Mononuclear cell (primary cell): ENCODE measurements at regions not wholly inside any gene's neighbourhood (a gene's known extent, or its start where the extent isn't known, plus 50 kb on each side); places are given as distances from the start of the nearest gene placed in this dataset.
"Not testable (repeated sequence)": the region's sequence is repeated elsewhere in the genome, so short reads cannot be mapped to it uniquely, and the experiment has no call there.

Source experiments
- H3K27me3 ChIP-seq: 2 replicates; pipeline ENCODE4 v1.6.0; 2011; ENCODE audit warnings: low read length, control low read depth; ENCODE audit not compliant: insufficient read depth
- H3K4me1 ChIP-seq: 2 replicates; pipeline ENCODE4 v1.5.1; 2011; ENCODE audit warnings: mild to moderate bottlenecking, low read length, control low read depth; ENCODE audit not compliant: insufficient read depth
- H3K4me3 ChIP-seq: 2 replicates; pipeline ENCODE4 v1.5.1; 2011; ENCODE audit warnings: mild to moderate bottlenecking, low read length, moderate library complexity
- H3K9me3 ChIP-seq: 2 replicates; pipeline ENCODE4 v1.5.1; 2011; ENCODE audit warnings: low read depth, mild to moderate bottlenecking, control low read depth, low read length

DNA sequence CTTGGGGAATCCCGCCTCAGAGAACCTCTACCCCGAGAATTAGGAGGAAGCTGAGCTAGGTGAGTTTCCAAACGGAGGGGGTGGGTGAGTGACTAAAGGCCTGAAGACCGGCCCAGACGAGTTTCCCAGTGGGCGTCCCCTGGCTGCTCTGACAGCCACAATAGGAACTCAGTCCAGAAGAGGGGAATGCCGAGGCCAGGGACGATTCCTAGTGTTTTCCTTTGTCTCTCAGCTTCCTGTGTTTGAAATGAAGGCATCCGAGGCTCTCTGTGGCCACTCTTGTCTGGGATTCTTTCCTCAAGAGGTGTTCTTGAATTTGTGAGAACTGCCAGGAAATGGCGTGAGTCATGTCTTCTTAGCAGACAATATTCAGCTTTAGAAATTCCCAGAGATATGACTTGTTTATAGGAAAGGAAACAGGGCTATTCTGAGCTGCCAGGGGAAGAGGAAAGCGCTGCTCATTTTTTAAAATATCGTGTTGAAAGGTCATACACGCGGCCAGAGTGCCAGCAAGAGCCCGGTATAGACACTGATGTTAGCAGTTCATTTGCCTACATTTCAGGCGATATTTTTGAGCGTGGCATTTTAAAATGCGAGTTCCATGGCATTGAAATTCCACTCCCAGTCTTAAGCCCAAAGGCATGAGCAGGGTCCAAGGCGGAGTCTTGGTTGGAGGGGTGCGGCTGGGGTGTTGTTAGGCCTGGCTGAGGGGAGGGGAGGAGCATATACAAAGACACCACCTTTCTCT is 169.1 kb upstream of the KLF7 start:
- no peaks in the 10 kb centered on the region for H3K27me3 ChIP-seq
- H3K9me3 ChIP-seq, result no peaks in the 10 kb centered on the region
- no peak overlapping the region for H3K4me3 ChIP-seq
- H3K4me1 ChIP-seq, result no peaks in the 10 kb centered on the region

DNA sequence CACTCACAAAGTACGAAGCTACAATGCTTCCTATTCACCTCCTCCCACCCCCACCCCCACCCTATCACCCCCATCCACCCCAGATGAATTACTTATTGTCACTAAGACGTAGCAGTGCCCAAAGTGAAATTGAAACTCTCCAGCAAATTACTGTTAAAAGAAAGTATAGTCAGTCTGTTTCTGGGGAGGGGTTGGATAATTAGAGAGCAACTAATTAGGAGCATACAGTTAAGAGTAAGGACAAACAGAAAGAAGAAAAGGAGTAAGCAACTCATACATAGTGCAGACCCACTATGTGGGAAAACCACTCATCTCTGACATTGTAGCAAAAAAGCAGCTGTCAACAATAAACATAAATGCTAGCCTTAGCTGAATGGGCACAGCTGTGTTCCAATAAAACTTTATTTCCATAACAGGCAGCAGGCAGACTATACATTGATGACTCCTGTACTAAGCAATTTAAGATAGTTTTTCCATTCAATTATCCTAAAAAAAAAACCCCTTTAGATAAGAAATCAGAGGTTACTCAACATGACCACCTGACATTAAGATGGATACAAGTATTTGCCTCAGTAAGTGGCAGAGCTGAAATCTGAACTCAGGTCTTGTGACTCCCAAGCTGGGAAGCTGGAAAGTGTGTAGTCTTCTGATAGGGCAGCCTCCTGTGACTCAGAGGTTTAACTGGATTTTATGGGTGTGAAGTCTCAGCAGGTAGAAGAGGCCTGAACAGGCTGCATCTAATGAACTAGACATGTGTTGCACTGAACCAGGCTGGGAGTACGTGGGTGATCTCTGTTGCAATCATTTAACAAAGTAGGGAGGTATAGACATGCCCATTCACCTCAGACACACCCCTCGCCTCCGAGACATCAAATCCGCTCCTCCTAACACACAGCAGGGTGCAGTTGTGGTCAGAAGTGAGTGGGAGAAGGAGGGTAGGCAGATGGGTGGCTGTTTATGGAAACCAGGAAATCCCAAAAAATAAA is 171.8 kb upstream of the KLF7 start:
- Histone ChIP-seq H3K4me1 (no peaks in the 10 kb centered on the region), H3K9me3 (no peaks in the 10 kb centered on the region), H3K4me3 (no peak overlapping the region), H3K27me3 (no peaks in the 10 kb centered on the region)

DNA sequence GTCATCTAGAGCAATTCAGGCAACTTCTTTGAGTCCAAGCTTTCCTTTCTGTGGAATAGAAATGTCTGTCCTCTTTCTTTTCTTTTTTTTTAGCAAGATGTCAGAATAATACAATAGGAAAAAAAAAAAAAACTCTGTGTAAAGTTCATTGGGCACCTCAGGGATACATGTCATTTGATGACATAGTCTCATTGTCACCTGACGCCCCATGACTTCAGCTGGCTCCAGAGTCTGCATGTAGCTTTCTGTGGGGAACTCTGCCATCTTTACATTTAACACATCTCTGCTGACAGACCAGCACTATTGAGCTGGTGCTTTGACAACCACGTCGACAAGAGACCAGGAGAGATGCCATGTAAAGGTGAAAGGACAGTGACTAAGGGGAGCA is 172.5 kb upstream of the KLF7 start:
- Histone ChIP-seq H3K4me3 (no peak overlapping the region), H3K4me1 (no peaks in the 10 kb centered on the region)

DNA sequence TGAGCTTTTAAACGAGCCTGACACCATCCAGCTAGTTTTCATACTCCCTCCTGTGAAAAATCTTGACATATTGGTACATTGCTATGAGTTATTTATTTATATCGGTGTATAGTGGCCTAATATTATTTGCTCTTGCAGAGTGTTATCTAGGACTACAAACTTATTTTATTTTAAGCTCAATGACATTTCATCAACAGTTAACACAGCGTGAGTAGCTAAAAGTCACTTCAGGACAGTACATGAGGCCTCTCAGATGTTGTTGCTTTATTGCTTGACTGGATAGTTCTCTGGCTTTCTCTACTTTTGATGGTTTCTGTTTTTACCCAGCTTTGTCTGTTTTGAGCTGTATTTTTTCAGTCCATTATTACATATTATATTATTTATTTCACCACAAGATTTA is 172.9 kb upstream of the KLF7 start:
- H3K4me1 ChIP-seq, result no peaks in the 10 kb centered on the region
- no peaks in the 10 kb centered on the region for H3K9me3 ChIP-seq
- H3K27me3 ChIP-seq, result no peaks in the 10 kb centered on the region
- no peak overlapping the region for H3K4me3 ChIP-seq

More for the DNA sequence above, 172.5 kb upstream of the KLF7 start:
- Histone ChIP-seq H3K9me3 (no peaks in the 10 kb centered on the region), H3K27me3 (no peaks in the 10 kb centered on the region)

DNA sequence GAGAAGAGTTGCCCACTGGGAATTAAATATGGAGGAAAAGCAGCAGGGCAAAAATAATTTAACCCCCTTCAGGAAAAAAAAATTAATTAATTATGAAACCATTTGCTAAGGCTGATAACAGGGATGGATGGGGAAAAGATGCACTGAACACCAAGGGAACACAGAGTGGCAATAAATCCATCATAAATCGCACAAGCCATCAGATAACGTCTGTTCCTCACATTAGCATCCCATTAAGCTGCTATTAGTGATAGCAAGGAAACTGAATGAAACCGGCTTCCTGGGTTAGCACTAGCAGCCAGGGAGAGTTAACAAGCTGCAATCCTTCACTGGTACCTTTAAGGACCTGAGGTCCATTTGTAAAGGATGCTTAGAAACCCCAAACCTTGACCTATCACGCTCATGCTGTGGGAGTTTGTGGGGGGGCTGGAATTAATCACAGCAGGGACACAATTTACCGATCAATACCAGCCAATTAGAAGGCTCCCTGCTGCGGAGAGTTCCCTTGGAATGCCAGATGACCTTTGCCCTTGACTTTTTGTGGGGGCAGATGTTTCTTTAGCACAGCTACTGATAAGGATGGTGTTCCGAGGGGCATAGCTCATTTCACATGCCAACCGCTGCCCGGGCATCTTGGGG is 175.5 kb upstream of the KLF7 start:
- no peaks in the 10 kb centered on the region for H3K4me1 ChIP-seq
- H3K27me3 ChIP-seq, result no peaks in the 10 kb centered on the region
- no peaks in the 10 kb centered on the region for H3K9me3 ChIP-seq
- H3K4me3 ChIP-seq, result no peak overlapping the region

DNA sequence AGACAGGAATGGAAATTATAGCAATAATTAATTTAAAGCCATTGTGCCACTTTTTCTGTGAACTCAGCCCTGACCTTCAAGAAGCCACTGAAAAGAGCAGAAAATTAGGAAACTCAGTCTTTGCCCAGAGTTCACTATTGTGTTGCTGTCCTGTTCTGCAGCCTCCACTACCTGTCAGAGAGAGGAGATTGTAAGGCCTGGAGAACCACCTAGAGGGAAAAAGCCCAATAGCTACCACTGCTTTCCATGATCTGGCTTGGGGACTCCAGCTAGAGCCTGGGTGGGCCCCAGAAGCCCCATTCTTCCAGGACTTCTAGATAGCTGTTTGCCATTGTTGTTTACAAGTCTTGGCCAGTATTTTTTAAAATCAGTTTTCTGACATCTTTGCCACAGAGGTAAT is 176.1 kb upstream of the KLF7 start:
- Histone ChIP-seq H3K4me3 (no peak overlapping the region), H3K27me3 (no peaks in the 10 kb centered on the region), H3K9me3 (no peaks in the 10 kb centered on the region), H3K4me1 (no peaks in the 10 kb centered on the region)

DNA sequence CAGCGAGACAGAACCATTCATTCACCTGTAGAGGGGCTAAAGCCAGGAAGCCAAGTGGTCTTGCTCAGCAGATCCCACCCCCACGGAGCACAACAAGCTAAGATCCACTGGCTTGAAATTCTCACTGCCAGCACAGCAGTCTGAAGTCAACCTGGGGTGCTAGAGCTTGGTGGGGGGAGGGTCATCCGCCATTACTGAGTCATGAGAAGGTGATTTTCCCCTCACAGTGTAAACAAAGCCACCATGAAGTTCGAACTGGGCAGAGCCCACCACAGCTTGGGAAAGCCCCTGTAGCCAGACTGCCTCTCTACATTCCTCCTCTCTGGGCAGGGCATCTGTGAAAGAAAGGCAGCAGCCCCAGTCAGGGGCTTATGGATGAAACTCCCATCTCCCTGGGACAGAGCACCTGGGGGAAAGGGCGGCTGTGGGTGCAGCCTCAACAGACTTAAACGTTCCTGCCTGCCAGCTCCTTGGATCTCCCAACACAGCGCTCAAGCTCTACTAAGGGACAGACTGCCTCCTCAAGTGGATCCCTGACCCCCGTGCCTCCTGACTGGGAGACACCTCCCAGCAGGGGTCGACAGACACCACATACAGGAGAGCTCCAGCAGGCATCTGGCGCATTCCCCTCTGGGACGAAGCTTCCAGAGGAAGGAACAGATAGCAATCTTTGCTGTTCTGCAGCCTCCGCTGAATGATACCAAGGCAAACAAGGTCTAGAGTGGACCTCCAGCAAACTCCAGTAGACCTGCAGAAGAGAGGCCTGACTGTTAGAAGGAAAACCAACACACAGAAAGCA is 179.0 kb upstream of the KLF7 start:
- not testable (repeated sequence) for H3K9me3 ChIP-seq, H3K4me3 ChIP-seq, H3K27me3 ChIP-seq, H3K4me1 ChIP-seq

DNA sequence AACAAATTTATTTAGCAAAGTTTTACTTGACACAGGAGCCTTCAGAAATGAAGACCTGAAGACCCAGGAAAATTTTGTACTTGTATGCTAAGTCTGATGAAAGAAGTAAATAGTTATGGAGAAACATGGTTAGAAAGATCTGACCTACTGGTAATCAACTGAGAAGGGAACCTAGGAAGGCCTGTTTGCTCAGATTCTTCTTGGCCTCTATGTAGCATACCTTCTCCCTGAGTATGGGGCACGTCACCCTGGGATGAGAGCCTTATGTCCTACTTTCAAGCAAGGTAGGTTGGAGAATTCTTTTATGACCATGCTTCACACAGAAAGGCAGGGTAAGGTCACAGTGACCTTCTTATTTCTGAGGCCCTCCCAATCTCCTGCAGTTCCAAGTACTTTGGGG is 178.6 kb upstream of the CREB1 start:
- Histone ChIP-seq H3K27me3 (no peaks in the 10 kb centered on the region), H3K4me1 (no peaks in the 10 kb centered on the region), H3K4me3 (no peak overlapping the region), H3K9me3 (no peaks in the 10 kb centered on the region)

DNA sequence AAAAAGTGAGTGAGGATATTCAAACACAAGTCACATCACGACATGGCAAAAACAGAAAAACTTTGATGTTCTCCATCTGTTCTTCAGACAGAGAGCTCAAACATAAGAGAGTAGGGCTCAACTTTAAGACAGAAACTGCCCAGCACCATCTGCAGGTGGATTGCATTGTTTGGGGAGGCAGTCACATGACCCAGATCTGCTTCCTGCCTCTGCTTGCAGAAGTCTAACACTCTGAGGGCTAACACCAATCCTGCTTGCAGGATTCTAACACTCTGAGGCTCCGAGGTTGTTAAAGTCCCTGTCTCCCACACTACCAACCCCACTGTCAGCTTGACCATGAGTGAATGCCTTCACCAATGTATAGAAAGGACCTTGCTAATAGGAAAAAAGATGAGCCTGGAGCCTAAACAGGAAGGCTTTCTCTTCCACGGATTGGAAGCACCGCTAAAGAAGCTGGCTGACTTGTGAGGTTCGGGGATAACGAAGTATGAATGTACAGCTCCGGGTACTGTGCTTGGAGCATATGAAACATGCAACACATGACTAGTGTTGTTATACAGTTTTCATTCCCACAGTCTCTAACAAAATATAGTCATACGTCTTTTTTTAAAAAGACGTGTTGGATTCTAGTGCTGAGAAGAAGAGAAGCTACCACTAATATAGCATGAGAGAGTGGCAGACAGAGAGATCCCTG is 176.6 kb upstream of the CREB1 start:
- no peak overlapping the region for H3K4me3 ChIP-seq
- no peaks in the 10 kb centered on the region for H3K9me3 ChIP-seq
- no peaks in the 10 kb centered on the region for H3K4me1 ChIP-seq

DNA sequence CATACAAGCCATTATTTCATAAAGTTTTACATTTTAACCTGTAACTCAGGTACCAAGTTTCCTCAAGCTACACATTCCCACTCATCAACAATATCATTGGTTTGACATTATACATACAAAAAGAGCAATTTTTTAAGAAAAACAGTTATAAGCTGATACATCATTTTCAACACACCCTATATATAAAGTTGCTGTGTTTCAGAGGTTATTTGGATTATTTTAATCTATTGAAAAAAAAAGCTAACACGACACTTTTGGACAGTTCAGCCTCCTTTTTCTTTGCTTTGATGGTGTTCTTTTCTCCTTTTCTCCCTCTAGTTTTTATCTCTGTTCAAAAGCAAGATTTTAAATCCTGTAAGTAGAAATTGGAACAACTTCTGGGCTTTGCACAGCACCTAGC is 175.9 kb upstream of the CREB1 start:
- H3K4me3 ChIP-seq, result no peak overlapping the region
- no peaks in the 10 kb centered on the region for H3K4me1 ChIP-seq
- H3K9me3 ChIP-seq, result no peaks in the 10 kb centered on the region
- no peaks in the 10 kb centered on the region for H3K27me3 ChIP-seq

More for the DNA sequence above, 176.6 kb upstream of the CREB1 start:
- H3K27me3 ChIP-seq, result no peaks in the 10 kb centered on the region

DNA sequence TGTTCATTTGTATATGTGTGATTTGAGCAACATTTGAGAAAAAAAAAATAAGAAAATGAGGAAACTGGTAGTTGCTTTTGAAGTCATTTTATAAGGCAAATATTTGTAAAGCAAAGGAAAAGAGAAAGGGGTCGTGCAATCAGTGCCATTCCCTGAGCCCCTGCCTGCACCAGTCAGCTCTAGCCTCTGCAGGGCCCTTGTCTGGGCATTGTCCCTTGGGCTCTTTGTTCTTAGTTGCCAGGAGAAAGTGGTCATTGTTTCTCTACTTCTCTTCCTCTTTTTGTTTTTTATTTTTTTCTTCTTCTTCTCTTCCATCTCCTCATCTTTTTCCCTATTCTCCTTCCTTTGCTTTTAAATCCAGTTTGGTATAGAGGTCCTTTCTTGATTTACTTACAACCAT is 175.3 kb upstream of the CREB1 start:
- no peaks in the 10 kb centered on the region for H3K27me3 ChIP-seq
- no peak overlapping the region for H3K4me3 ChIP-seq
- H3K4me1 ChIP-seq, result no peaks in the 10 kb centered on the region
- H3K9me3 ChIP-seq, result no peaks in the 10 kb centered on the region

DNA sequence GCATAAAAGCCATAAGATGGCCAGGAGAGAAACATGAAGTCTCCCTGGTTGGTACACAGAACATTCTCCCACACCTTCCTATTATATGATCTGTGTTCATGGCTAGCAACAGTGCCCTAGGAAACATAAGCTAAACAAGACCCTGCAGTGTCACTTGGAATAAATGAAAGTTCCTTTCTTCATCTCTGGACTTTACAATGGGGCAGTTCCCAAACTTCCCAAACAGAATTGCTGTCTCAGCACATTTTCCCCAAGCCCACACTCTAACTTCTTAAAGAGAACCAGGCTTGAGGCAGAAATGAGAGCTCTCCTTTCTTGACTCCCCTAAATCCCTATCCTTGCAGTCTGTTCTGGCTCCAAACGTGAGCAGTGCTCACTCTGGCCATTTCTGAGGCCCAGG is 173.2 kb upstream of the CREB1 start:
- Histone ChIP-seq H3K9me3 (no peaks in the 10 kb centered on the region), H3K4me3 (no peak overlapping the region), H3K4me1 (no peaks in the 10 kb centered on the region), H3K27me3 (no peaks in the 10 kb centered on the region)

DNA sequence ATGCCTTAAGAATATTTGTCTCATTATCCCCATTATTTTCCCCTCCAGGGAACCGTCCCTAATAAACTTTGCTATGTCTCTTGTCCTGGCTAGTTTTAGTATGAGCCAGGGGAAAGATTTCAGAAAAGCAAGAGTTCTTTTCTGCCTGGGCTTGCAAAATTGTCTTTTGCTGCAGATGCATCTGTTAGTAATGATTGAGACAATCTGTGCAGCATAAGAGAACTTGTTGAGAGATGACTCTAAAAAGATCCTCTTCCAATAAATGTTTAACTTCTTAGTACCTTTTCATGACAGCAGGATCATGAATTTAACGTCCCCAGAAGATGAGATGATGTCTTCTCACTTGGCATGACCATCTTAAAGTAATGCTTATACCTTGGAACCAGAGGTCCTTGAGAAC is 172.5 kb upstream of the CREB1 start:
- no peaks in the 10 kb centered on the region for H3K4me1 ChIP-seq
- H3K9me3 ChIP-seq, result no peaks in the 10 kb centered on the region
- H3K4me3 ChIP-seq, result no peak overlapping the region
- no peaks in the 10 kb centered on the region for H3K27me3 ChIP-seq

DNA sequence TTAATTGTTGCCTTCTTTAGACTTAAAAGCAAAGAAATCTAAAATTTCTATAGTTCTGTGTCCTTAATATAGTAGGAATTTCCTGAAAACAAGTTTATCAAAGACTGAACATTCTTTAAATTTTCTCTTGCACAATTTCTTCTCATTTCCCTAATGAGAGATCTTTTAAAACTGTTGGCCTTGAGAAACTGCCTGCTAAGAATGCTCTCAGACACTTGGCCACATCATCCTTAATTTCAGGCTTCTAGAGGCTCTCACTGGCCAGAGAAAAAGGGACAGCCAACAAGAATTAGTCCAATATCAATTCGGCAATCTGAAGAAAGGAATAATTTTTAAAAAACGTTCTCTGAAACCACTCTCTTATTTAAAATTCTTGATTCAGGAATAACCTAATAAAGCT is 167.0 kb upstream of the CREB1 start:
- Histone ChIP-seq H3K4me1 (no peaks in the 10 kb centered on the region), H3K4me3 (no peak overlapping the region), H3K9me3 (no peaks in the 10 kb centered on the region), H3K27me3 (no peaks in the 10 kb centered on the region)
